G401 (cell line): ENCODE measurements at regions not wholly inside any gene's neighbourhood (a gene's known extent, or its start where the extent isn't known, plus 50 kb on each side); places are given as distances from the start of the nearest gene placed in this dataset.

Experiments
- DNase-seq: peaks from one replicate; pipeline ENCODE4 v3.0.0-alpha.2; 2015; ENCODE audit warnings: low spot score
- in situ Hi-C: cut with HindIII; loops from 2 replicates; pipeline ENCODE4 v1.10.0; 2016; ENCODE audit warnings: low sequenced_read_pairs, mixed read lengths

GRCh38 chr7:431041-431440, 88.6 kb downstream of the PDGFA start:
- DNase-seq: no peak
- in situ Hi-C loops: no loop called here

GRCh38 chr7:431658-432111, 88.0 kb downstream of the PDGFA start:
- DNase-seq: peak; percentile 14
- in situ Hi-C loops: no loop called here

GRCh38 chr7:432256-432655, 87.4 kb downstream of the PDGFA start:
- in situ Hi-C loops: no loop called here
- DNase-seq: no peak

- in situ Hi-C loops: no loop called here
Measured at GRCh38 chr7:432933-433332, 86.7 kb downstream of the PDGFA start.

GRCh38 chr7:433558-433957, 86.1 kb downstream of the PDGFA start:
- DNase-seq: no peak
- in situ Hi-C loops: no loop called here

More at GRCh38 chr7:432933-433332, 86.7 kb downstream of the PDGFA start:
- no peak for DNase-seq

GRCh38 chr7:434891-435629, 84.6 kb downstream of the PDGFA start:
- DNase-seq: no peak
- in situ Hi-C loops: no loop called here

- in situ Hi-C loops: no loop called here
- no peak for DNase-seq
Measured at GRCh38 chr7:435630-436366, 83.8 kb downstream of the PDGFA start.

- DNase-seq: no peak
- in situ Hi-C loops: no loop called here
Measured at GRCh38 chr7:436367-437128, 83.1 kb downstream of the PDGFA start.

- in situ Hi-C loops: no loop called here
- peak; percentile 65 for DNase-seq
Measured at GRCh38 chr7:437329-438251, 82.1 kb downstream of the PDGFA start.

- DNase-seq: peak; percentile 34
- in situ Hi-C loops: no loop called here
Measured at GRCh38 chr7:438361-438760, 81.3 kb downstream of the PDGFA start.

GRCh38 chr7:438916-439315, 80.7 kb downstream of the PDGFA start:
- in situ Hi-C loops: no loop called here
- no peak for DNase-seq

- in situ Hi-C loops: no loop called here
- no peak for DNase-seq
Measured at GRCh38 chr7:440059-440749, 79.4 kb downstream of the PDGFA start.

- no peak for DNase-seq
- in situ Hi-C loops: no loop called here
Measured at GRCh38 chr7:441684-442421, 77.8 kb downstream of the PDGFA start.

GRCh38 chr7:442457-442856, 77.2 kb downstream of the PDGFA start:
- in situ Hi-C loops: no loop called here
- no peak for DNase-seq

GRCh38 chr7:443279-443833, 76.3 kb downstream of the PDGFA start:
- DNase-seq: no peak
- in situ Hi-C loops: no loop called here

- no peak for DNase-seq
- in situ Hi-C loops: no loop called here
Measured at GRCh38 chr7:444606-445005, 75.0 kb downstream of the PDGFA start.

GRCh38 chr7:445020-445419, 74.6 kb downstream of the PDGFA start:
- no peak for DNase-seq
- in situ Hi-C loops: no loop called here
